ENCODE measurements at regions not wholly inside any gene's neighbourhood (a gene's known extent, or its start where the extent isn't known, plus 50 kb on each side); places are given as distances from the start of the nearest gene placed in this dataset.

GRCh38 chr4:148676344-148676743 is 234.1 kb upstream of the NR3C2 start:
- TF ChIP-seq KDM1A (IDR thresholded peaks at IDR 0.05; ENCODE audit: borderline replicate concordance, low read length) (no peak), CTCF (IDR thresholded peaks at IDR 0.05; ENCODE audit: control extremely low read depth in 1 of 3, insufficient read depth in 1 of 3, low read depth in 1 of 3, low read length in 3 of 3) (no peak), RFX5 (IDR thresholded peaks at IDR 0.05; ENCODE audit: borderline replicate concordance, low read depth, low read length) (no peak), ATF3 (IDR thresholded peaks at IDR 0.05; ENCODE audit: insufficient read depth, low read depth, low read length) (no peak), MAX (IDR thresholded peaks at IDR 0.05) (no peak), TAF1 (IDR thresholded peaks at IDR 0.05; ENCODE audit: low read depth, low read length) (no peak), GABPA (IDR thresholded peaks at IDR 0.05; ENCODE audit: borderline replicate concordance, insufficient read depth, low read length) (no peak), EP300 (IDR thresholded peaks at IDR 0.05; ENCODE audit: borderline replicate concordance in 1 of 2, low read depth in 2 of 2, low read length in 2 of 2) (no peak), POLR2A (IDR thresholded peaks at IDR 0.05; ENCODE audit: control extremely low read depth in 1 of 2, low read depth in 2 of 2, low read length in 2 of 2) (no peak)

Data from H1 (cell line).